DOHH2 (cell line): ENCODE measurements at regions not wholly inside any gene's neighbourhood (a gene's known extent, or its start where the extent isn't known, plus 50 kb on each side); places are given as distances from the start of the nearest gene placed in this dataset.

Experiments
- EZH2phosphoT487 ChIP-seq: fragments of 200-600 bp; sonication (generic); IDR thresholded peaks from 2 replicates; pipeline ENCODE4 v1.6.1; 2017; ENCODE audit warnings: borderline replicate concordance, mild to moderate bottlenecking, antibody characterized with exemption, low read length, moderate library complexity, mixed read lengths
- TF ChIP-seq, protein P1 (sequence below): fragments of 200-600 bp; sonication (generic); IDR thresholded peaks from one replicate; pipeline ENCODE4 v1.5.1; 2014; ENCODE audit warnings: antibody characterized with exemption, mild to moderate bottlenecking, low read depth, low read length; ENCODE audit not compliant: poor library complexity, severe bottlenecking

DNA sequence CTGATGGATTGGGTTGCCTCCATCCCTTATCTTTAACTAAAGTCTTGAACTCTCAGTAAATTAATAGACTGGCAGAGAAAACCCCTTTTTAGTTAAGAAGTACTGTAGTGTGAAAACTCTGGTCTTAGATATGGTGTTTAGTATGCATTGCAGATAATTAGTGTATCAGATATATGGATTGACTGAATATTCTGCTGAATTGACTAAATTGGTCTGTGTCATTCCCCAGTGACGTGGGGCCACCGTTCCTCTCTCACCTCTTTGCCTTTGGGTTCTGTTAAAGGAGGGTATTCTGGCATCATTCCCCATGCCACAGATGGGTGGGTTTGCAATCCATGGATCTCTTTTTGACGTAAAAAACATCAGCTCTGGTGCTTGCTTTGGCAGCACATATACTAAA is 67.1 kb upstream of the XPO1 start:
- TF ChIP-seq, protein P1, sequence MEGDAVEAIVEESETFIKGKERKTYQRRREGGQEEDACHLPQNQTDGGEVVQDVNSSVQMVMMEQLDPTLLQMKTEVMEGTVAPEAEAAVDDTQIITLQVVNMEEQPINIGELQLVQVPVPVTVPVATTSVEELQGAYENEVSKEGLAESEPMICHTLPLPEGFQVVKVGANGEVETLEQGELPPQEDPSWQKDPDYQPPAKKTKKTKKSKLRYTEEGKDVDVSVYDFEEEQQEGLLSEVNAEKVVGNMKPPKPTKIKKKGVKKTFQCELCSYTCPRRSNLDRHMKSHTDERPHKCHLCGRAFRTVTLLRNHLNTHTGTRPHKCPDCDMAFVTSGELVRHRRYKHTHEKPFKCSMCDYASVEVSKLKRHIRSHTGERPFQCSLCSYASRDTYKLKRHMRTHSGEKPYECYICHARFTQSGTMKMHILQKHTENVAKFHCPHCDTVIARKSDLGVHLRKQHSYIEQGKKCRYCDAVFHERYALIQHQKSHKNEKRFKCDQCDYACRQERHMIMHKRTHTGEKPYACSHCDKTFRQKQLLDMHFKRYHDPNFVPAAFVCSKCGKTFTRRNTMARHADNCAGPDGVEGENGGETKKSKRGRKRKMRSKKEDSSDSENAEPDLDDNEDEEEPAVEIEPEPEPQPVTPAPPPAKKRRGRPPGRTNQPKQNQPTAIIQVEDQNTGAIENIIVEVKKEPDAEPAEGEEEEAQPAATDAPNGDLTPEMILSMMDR, result no peak
- TF ChIP-seq EZH2phosphoT487, result no peak
